ENCODE measurements at regions not wholly inside any gene's neighbourhood (a gene's known extent, or its start where the extent isn't known, plus 50 kb on each side); places are given as distances from the start of the nearest gene placed in this dataset.

DNA sequence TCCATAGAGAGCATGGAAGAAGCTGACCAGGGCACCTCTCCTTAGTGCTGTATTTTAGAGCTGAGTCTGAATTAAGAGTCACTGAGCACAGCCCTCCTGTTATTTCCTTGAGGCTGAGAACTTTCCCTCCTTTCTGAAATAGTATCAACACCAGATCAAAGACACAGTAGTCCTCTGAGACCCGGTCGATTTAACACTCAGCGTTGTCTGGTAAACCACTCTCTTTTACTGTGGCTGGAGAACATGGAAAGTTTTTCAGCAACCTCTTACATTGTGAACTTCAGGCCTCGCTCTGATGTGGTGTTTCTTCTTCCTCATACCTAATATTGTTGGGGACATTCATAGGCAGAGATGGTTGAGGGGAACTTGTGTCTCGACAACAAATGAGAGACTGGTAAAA is 202.0 kb upstream of the MTPN start:
- no peak for DNase-seq (ENCODE audit: low read depth)

DNA sequence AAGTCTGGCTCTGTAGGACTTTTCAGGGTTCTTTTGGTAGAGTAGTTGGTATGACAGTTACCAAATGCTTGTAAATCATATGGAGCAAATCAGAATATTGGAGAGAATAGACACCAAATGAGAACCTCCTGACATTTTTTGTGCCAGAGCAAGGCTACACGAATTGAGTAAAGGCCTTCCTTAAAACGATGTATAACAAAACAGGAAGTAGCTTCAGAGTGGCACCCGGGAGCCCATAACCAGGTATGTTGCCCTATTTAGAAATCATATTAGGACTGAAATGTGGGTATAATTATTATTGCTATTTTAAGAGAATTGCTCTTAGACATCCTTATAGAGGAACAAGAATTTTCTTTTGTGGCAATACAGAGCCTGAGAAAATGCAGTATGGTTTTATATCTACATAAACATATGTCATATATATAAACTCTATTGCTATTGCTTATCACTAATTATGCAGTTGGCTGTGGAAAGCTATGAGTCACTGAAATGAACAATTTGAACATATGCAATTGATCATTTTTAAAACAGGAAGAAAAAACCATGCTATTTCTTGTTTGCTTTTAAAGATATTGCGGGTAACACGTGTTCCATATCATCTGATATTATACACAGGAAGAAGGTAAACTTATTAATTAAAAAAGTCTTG is 197.4 kb upstream of the MTPN start:
- no peak for DNase-seq (ENCODE audit: low read depth)

DNA sequence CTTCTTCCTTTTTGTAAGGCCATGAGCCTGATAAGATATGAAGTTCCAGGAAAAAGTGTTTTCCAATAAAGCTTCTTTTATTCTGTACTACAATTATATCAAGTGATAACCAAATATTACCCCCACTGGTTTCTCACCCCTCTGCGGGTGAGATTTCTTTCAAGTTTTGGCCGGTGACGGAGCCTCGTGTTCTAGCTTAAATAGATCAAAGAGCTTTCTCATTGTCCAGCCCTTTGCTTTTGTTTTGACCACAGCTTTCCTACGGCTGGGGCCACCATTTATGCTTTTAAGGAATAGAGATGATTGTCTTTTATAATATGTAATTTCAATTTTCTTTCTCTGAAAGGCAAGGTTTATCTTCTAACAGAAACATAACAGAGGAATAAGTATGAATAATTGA is 196.7 kb upstream of the MTPN start:
- DNase-seq (ENCODE audit: low read depth), result no peak

DNA sequence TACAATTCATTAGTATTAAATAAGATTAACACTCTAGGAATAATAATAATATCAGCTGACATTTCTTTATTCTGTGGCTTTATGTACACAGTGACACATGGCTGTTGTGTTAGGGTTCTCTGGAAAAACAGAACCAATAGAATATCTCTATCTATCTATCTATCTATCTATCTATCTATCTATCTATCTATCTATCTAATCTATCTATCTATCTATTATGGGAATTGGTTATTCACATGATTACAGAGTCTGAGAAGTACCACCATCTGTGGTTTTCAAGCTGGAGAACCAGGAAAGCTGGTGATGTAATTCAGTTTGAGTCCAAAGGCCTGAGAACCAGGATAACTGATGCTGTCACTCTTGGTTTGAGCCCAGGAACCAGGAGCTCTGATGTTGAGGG is 194.1 kb upstream of the MTPN start:
- DNase-seq (ENCODE audit: low read depth), result no peak

DNA sequence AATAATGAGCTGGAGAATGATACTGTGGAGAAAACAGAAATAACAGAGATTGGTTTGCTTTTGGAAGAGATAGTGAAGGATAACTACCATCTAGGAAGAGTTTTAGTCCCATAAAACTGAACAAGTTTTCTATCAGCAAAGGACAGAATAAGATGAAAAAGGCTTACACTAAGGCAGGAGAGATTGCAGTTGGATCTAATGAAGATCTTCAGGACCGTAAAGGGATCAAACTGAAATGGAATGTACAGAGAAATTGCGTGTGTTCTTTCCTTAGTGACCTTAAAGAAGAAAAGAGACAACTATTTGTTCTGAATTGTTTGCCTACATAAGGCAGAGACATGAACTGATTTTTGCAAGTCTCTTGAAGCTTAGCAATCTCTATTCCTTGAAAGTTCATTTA is 191.7 kb upstream of the MTPN start:
- DNase-seq (ENCODE audit: low read depth), result no peak

DNA sequence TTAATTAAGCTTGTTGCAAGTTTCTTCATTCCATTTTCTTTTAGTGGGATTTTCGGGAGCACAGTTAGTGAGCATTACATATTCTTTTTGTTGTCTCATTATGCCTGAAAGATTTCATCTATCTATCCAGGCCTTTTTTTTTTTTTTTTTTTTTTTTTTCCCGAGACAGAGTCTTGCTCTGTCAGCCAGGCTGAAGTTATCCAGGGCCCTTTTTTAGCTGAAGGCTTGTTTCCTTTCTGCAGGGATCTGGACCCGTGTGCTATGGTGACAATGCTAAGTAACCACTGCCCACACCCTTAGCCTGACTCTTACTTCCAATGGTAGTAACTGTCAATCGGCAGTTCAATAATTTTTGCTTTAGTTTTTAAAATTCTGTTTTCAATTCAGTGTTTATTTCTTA is 190.8 kb upstream of the MTPN start:
- DNase-seq (ENCODE audit: low read depth), result no peak

DNA sequence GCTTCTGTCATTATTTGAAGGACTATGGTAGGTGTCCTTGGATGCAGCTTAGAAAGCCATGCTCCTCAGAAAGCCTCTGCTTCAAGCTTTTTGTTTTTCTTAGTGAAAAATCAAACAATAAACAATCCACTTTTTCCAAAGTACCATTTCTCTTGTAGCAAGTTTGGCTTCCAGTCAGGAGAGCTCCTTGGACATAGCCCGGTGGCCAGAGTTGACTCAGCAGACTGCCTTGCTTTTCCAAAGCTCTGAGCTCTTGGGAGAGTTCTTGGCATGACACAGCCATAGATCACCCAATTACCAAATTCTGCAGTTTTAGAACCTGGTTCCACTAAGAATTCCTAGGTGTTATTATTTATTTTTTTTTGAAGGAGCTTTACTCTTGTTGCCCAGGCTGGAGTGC is 189.4 kb upstream of the MTPN start:
- DNase-seq (ENCODE audit: low read depth), result no peak

DNA sequence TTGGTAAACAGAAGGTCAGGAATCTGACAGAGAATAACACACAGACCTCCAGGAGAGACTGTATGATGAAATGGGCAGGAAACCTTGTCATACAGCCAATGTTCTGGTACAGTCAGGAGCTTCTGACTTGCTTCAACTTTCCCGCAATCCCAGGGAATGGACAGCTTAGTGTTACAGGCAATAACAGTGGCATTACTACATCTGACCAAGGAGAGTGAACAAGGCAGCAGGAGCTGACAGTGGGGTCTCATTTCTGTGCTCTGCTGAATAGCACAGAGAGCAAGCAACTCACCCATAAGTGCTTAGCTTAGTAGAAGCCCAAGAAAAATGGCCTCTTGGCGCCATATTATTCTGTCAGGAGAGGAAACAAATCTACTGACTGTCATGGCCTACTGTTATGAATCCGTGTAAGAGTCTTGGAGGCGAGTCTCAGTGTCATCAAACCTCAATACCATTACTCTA is 186.2 kb upstream of the MTPN start:
- DNase-seq (ENCODE audit: low read depth), result peak; percentile 4

DNA sequence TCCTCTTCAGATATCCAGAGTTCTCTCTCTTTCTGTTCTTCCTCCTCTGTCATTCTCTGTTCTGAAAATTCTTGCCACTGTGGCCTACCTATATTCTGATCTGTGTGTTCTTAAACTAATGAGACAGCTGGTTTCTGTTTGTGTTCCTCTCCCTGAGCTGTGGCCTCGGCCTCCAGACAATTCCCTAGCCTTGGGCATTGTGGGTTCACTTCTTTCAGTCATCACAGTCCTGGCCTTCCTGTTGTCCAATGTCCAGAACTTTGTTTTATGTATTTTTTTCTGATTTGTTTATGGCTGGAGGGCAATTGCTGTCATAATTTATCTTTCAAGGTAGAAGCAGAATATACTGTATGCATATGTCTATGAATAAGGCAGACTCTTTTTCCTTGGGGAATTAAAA is 173.2 kb upstream of the MTPN start:
- DNase-seq (ENCODE audit: low read depth), result no peak

DNA sequence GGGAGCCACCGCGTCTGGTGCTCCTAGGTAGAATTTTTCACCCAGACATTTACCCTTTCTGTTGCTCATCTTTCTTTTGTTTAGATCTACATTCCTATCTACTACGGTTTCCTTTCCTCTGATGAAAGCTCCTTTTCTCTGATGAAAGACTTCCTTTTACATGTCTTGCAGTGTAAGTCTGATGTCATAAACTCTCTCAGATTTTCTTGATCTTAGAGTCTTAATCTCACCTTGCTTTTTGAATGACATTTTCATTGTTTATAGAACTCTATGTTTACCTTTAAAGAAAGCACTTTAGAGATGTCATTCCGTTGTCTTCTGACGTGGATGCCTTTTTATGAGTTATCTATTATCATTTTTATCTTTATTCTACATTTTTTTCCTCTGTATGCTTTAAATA is 171.8 kb upstream of the MTPN start:
- DNase-seq (ENCODE audit: low read depth), result no peak

DNA sequence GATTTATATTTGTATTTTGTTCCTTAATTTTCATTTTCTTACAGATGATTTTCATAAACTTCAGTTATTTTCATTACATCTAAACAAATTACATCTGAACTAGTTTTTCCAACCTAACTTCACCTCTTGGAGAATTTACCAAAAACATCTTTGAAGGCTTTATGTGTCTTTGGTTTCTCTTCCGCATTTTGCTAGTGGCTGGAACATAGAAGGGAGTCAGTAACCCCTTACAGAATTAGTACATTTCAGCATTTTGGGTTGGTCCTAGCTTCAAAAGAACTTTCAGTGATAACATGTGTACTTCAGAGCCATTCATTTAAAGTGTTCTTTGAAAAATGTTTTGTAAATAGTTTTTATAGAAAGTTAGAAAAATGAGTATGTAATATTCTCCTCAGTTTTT is 169.8 kb upstream of the MTPN start:
- DNase-seq (ENCODE audit: low read depth), result no peak

DNA sequence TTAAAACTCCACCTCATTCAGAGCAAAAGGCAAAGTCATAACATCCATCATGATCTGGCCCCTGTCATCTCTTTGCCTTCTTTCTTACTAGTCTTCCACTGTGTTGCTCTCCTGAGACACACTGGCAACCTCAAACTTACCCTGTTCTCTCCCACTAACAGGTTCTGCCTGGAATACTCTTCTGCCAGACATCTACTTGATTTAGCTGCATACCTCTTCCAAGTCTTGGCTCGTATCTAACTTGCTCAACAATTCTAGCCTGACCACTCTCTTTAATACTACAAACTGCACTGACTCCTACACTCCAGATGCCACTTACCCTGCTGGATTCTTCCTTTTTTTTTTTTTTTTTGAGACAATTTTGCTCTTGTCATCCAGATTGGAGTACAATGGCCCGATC is 167.0 kb upstream of the MTPN start:
- no peak for DNase-seq (ENCODE audit: low read depth)

DNA sequence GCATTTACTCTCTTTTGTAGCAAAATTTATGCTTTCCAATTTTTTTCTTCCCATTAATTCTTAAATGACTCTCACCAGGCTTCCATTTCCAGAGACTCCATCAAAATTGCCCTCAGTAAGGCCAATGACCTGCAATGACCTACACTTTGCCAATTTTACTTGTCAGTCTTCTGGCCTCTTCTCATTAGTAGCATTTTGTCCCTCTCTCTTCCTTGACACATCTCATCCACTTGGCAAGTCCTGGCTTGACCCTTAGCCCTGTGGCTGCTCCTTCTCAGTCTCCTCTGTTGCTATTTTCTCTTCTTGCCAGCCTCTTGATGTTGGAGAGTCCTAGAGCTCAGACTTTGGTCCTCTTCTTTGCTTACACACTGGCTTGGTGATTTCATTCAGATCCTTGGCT is 166.1 kb upstream of the MTPN start:
- no peak for DNase-seq (ENCODE audit: low read depth)

DNA sequence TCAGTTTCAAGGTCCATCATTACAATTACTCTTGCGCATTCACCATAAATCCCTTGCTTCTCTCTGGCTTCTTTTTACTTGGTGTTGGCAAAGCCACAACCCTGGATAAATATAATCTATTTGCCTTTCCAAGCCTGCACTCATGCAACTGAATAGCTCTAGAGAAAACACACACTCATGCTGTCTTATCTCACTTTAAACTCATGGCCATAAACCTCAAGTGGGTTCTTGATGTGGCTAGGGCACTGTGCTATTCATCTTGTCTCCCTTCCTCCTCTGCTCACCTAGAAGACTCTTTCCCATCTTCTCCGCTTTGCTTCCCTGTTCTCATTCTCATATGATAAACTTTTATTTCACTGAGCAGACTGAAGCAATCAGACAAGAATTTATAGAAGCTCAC is 165.4 kb upstream of the MTPN start:
- DNase-seq (ENCODE audit: low read depth), result no peak

DNA sequence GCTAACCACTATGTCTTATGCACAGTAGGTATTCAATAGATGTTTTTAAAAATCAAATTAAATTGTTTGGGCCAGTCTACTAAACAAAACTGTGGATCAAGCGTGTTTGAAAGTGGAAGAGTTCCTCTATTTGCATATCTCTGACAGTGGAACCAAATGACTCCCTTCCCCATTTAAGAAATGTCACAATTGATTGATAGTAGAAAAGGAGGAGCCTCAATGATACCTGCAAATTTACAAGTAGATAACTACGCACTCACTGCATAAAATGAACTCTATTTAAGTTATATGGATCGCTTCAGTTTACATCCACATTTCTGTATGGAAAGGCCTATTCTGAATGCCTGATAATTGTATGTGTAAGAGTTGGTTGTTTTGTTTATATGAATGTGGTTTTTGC is 163.3 kb upstream of the MTPN start:
- no peak for DNase-seq (ENCODE audit: low read depth)

DNA sequence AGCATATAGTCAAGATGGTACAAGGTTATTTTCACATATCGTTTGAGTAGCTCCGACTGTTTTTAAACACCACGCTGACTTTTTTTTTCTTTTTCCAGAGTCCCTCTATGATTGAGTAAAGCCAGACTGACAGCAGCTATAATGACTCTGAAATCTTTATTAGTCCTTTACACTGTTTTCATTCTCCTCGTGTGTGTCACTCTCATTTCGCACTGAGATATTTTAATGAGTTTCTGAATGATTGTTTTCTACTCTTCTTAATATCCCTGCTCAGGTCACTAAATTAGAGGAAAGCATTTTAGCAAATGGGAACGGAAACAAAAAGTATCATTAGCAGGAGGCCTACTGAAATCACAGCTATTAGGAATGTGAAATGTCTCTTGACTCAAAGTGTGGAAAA is 162.3 kb upstream of the MTPN start:
- DNase-seq (ENCODE audit: low read depth), result no peak

DNA sequence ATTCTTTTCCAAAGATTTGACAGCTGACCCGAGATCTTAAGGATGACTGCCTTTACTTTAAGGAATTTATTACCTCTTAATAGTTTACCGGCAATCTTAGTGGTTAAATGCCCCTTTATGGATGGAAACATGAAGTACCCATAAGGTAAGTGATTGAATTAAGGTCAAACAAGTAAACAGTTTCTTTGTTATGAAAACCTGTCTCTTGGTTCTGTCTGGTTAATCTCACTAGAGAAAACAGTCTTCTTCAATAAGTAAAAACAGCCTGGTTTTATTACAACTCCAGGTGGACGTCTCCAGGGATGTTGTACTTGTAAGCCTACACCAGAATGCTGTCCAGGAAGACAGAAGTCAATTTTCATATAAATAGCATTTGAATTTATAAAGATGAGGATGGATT is 161.8 kb upstream of the MTPN start:
- DNase-seq (ENCODE audit: low read depth), result no peak

DNA sequence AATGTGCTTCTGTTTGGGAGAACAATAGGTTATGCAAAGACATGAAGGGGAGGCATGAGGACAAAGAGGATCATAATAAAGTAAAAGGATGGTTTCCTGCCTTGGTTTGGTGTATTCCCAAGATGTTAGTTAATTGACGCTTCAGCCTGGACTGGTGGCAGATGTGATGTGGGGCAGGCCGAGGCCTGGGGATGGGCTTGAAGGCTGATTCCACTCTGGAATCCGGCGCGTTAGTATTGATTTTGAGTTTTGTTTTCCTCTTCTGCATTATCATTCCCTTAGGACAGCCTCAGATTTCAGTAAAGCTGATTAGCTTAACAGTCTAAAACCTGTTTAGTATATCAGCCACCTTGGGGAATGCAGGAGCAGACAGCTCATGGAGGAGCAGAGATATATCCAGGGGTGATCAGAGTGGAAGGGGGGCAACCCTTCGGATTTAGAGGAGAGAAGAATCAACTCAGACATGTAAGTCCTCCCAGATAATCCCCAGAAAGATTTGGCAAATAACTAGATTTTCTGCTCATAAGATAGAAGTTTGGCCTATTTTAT is 159.8 kb upstream of the MTPN start:
- no peak for DNase-seq (ENCODE audit: low read depth)

DNA sequence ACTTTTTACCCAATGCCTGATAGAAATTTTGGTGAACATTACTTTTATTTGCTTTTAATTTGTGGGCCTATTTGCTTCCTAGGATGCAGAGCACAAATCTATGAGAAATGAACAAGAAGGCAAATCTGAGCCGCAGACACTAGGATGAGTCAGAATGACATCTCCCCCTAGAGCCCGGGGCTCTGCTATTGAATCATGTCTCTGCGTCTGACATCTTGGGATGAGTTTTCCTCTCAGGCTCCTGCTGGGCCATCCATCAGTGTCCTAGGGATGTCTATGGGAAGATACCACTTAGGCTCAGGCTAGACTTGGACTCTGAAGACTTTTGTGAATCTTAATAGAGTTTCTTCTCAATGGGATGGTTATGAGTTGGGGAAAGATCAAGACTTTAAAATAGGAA is 157.3 kb upstream of the MTPN start:
- peak; percentile 93 for DNase-seq (ENCODE audit: low read depth)

DNA sequence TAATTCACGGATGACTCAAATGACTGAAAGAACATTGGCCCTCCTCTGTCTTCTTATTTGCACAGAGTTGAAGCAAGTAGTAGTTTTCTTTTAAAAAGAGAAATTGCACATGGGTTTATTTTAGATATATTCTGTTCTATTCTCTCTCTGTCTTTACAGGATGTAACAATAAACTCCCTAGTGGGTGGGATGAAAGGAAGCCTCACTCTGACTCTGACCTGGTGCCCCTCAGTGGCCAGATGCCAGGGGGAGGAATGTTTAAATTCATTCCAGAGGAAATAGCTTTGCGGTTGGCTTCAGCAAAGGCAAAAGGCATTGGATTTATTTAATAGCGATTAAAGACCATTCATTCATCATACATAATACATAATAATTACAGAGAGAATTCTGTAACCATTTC is 156.4 kb upstream of the MTPN start:
- peak; percentile 72 for DNase-seq (ENCODE audit: low read depth)

DNA sequence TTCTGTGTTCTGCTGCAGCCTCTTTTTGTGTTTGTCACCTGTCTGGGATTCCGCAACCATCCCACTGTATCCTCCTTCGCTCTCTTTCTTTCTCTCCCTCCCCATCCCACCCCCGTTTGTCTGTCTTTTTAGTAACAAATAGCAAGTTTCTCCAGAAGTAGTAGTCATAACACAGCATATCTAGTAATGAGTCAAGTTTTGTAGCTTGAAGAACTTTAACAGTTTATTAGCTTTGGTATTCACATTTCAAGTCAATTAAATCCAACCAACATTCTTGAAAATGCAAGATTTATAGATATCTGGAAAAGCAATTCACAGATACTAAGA is 154.1 kb upstream of the MTPN start:
- DNase-seq (ENCODE audit: low read depth), result no peak

DNA sequence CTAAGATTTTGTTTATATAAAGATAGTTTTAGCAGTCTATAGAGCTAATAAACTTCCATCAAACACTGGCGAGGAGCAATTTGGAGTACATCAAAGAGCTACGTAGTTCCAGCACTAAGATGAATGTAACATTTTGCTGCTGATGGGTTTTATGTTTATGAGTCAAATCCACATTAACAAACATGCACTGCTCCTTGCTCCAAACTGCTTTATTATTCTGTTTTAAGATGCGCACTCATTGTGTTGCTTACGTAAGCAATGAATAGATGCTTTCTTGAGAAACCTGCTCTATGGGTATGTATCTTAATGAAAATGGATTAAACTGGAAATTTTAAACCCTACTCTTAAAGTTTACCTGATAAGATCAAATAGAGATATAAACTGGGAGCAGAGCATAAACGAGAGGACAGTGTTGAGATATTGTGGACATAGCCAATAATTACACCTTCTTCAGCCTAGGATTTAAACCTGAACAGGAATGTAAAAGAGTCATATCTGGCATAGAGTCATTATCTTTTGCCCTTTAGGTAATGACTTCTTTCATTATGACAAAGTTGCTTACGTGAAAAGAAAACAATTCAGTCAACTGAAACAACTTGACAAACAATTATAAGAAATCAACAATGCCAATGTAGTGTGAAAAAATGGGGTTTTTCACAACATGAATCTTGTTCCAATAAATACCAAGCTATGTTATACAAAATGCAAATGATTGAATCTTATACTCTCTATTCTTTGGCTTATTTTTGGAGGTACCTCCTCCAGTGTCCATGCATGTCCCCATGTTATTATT is 153.5 kb upstream of the MTPN start:
- no peak for DNase-seq (ENCODE audit: low read depth)

DNA sequence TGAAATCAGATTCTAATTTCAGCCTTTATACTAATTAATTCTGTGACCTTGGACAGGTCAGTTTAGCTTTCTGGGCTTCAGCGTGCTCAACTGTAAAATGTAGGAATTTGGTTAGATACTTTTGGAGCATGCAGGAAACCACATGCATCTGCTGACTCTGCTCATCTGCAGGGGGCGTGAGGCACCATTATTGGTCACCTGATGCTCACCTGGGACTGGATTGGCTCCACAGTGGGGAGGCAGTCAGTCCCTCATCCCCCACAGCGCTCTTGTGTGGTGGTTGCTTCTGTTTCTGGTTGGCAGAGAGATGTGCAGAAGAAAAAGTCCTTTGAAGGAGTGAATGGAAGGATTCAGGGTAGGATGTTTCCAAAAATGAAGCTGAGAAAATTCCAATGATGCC is 150.9 kb upstream of the MTPN start:
- DNase-seq (ENCODE audit: low read depth), result no peak

Measured in LHCN-M2 (cell line).